ENCODE measurements at regions not wholly inside any gene's neighbourhood (a gene's known extent, or its start where the extent isn't known, plus 50 kb on each side); places are given as distances from the start of the nearest gene placed in this dataset.
"Not testable (repeated sequence)": the region's sequence is repeated elsewhere in the genome, so short reads cannot be mapped to it uniquely, and the experiment has no call there.

DNA sequence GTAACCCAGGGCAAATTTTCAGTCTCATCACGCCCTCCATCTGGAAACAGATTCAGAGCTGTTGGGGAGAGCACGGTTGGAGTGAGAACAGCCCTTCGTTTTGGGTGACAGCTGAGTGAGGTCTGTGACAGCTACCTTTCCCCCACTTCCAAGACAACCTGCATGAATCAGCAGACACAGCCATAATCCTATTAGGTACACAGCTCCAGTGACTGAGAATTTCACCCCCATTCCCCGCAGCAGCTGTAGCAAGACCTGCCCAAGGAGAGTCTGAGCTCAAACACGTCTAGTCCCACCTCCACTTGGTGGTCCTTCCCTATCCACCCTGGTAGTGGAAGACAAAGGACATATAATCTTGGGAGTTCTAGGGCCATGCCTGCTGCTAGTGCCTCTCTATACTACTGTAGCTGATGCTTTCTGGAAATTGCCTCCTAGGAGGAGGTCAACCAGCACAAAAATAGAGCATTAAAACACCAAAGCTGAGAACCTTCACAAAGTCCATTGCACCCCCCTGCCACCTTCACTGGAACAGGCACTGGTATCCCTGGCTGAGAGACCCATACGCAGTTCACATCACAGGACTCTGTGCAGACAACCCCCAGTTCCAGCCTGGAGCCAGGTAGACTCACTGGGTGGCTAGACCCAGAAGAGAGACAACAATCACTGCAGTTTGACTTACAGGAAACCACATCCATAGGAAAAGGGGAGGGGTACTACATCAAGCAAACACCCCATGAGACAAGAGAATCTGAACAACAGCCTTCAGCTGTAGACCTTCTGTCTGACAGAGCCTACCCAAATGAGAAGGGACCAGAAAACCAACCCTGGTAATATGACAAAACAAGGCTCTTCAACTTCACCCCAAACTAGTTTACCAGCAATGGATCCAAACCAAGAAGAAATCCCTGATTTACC lies 448.6 kb upstream of the CBLB start:
- Histone ChIP-seq H3K27me3 (ENCODE audit: insufficient read depth in 3 of 3, low read length in 2 of 3) (no peaks in the 10 kb centered on the region), H3K27ac (no peak overlapping the region), H3K36me3 (ENCODE audit: insufficient read depth in 1 of 2, low read depth in 1 of 2) (no peaks in the 10 kb centered on the region), H3K4me1 (no peaks in the 10 kb centered on the region), H3K4me3 (no peak overlapping the region), H3K9me3 (no peaks in the 10 kb centered on the region)
- WGBS, 3 donors: 78 to 87% (median 83%) methylated on average over 6 of the region's 6 CpGs
- ATAC-seq: no peak
- intact Hi-C loops (cut with DNase I): no loop called here
- TF ChIP-seq CTCF (IDR thresholded peaks at IDR 0.05): no peak
- no peak for DNase-seq

DNA sequence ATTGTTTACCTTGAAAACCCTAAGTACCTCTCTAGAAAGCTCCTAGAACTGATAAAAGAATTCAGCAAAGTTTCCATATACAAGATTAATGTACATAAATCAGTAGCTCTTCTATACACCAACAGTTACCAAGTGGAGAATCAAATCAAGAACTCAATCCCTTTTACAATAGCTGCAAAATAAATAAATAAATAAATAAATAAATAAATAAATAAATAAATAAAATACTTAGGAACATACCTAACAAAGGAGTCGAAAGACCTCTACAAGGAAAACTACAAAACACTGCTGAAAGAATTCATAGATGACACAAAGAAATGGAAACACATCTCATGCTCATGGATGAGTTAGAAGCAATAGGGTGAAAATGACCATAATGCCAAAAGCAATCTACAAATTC lies 452.6 kb upstream of the CBLB start:
- intact Hi-C loops (cut with DNase I); H3K27me3 ChIP-seq (ENCODE audit: insufficient read depth in 3 of 3, low read length in 2 of 3): not testable (repeated sequence)
- WGBS, 3 donors: 74 to 82% (median 79%) methylated on average over 1 of the region's 1 CpG

GRCh38 chr3:106323586-106323985 lies 454.8 kb upstream of the CBLB start:
- Histone ChIP-seq H3K4me3 (no peak overlapping the region), H3K4me1 (peaks cover 2% of the 10 kb centered on the region), H3K9me3 (peaks cover 14% of the 10 kb centered on the region), H3K27ac (no peak overlapping the region), H3K36me3 (ENCODE audit: insufficient read depth in 1 of 2, low read depth in 1 of 2) (no peaks in the 10 kb centered on the region), H3K27me3 (ENCODE audit: insufficient read depth in 3 of 3, low read length in 2 of 3) (no peaks in the 10 kb centered on the region)
- no peak for DNase-seq
- intact Hi-C loops (cut with DNase I): no loop called here
- 90 to 97% (median 96%) methylated on average over 1 of the region's 1 CpG for WGBS, 3 donors
- TF ChIP-seq CTCF (IDR thresholded peaks at IDR 0.05): no peak
- no peak for ATAC-seq

More for the DNA sequence above, 452.6 kb upstream of the CBLB start:
- not testable (repeated sequence) for H3K27ac ChIP-seq; H3K4me1 ChIP-seq; ATAC-seq; H3K36me3 ChIP-seq (ENCODE audit: insufficient read depth in 1 of 2, low read depth in 1 of 2); DNase-seq; H3K4me3 ChIP-seq
- peaks cover 14% of the 10 kb centered on the region for H3K9me3 ChIP-seq

DNA sequence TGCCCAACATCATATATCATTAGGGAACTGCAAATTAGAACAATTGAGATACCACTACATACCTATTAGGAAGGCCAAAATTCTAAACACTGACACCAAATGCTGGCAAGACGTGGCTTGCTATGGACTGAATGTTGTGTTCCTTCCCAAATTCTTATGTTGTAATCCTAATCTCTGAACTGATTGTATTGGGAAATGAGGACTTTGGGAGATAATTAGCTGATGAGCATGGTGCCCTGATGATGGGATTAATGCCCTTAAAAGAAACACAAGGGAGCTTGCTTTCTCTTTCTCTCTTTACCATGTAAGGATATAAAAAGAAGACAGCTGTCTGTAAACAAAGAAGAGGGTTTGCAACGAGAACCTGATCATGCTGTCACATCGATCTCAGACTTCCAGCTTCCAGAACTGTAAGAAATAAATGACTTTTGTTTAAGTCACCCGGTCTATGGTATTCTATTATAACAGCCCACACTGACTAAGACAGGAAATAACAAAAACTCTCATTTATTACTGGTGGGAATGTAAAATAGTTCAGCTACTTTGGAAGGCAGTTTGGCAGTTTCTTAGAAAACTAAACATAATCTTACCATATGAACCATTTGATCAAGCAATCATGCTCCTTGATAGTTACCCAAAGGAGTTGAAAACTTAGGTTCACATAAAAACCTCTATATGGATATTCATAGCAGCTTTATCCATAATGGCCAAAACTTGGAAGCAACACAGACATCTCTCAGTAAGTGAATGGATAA lies 458.3 kb upstream of the CBLB start:
- no peak for DNase-seq
- H3K36me3 ChIP-seq (ENCODE audit: insufficient read depth in 1 of 2, low read depth in 1 of 2): no peaks in the 10 kb centered on the region
- no peak overlapping the region for H3K27ac ChIP-seq
- ATAC-seq: no peak
- no peak for TF ChIP-seq CTCF (IDR thresholded peaks at IDR 0.05)
- H3K27me3 ChIP-seq (ENCODE audit: insufficient read depth in 3 of 3, low read length in 2 of 3): no peaks in the 10 kb centered on the region
- peaks cover 2% of the 10 kb centered on the region for H3K4me1 ChIP-seq
- WGBS, 3 donors: 45 to 55% (median 52%) methylated on average over 4 of the region's 4 CpGs
- no peak overlapping the region for H3K4me3 ChIP-seq
- H3K9me3 ChIP-seq: peaks cover 14% of the 10 kb centered on the region
- intact Hi-C loops (cut with DNase I): no loop called here

GRCh38 chr3:106327696-106328025 lies 458.8 kb upstream of the CBLB start:
- no peak overlapping the region for H3K4me3 ChIP-seq
- no peak for TF ChIP-seq CTCF (IDR thresholded peaks at IDR 0.05)
- ATAC-seq (no peak), DNase-seq (no peak)
- no peak overlapping the region for H3K27ac ChIP-seq
- intact Hi-C loops (cut with DNase I): no loop called here
- H3K4me1 ChIP-seq: peaks cover 2% of the 10 kb centered on the region
- no peaks in the 10 kb centered on the region for H3K36me3 ChIP-seq (ENCODE audit: insufficient read depth in 1 of 2, low read depth in 1 of 2)
- peaks cover 14% of the 10 kb centered on the region for H3K9me3 ChIP-seq
- WGBS, 3 donors: 93 to 97% (median 95%) methylated on average over 1 of the region's 1 CpG
- H3K27me3 ChIP-seq (ENCODE audit: insufficient read depth in 3 of 3, low read length in 2 of 3): no peaks in the 10 kb centered on the region
